Smooth muscle cell (in vitro differentiated cells): ENCODE measurements at regions not wholly inside any gene's neighbourhood (a gene's known extent, or its start where the extent isn't known, plus 50 kb on each side); places are given as distances from the start of the nearest gene placed in this dataset.
"Not testable (repeated sequence)": the region's sequence is repeated elsewhere in the genome, so short reads cannot be mapped to it uniquely, and the experiment has no call there.

Experiments
- DNase-seq: peaks from one replicate; lab custom pipeline; 2025; ENCODE audit not compliant: unreplicated experiment; lab: John Stamatoyannopoulos, UW
- H2AFZ ChIP-seq: fragments of 200-600 bp; sonication (generic); 2 replicates; pipeline ENCODE4 v1.6.0; 2016; ENCODE audit warnings: antibody characterized with exemption, low read depth, mild to moderate bottlenecking
- H3F3A ChIP-seq: fragments of 200-600 bp; sonication (generic); 2 replicates; pipeline ENCODE4 v1.6.0; 2017; ENCODE audit warnings: antibody characterized with exemption, low read depth
- H3K27ac ChIP-seq: fragments of 200-600 bp; sonication (generic); 2 replicates; pipeline ENCODE4 v1.5.1; 2016; ENCODE audit warnings: low read depth, mild to moderate bottlenecking
- H3K27me3 ChIP-seq: fragments of 200-600 bp; sonication (generic); 2 replicates; pipeline ENCODE4 v1.6.1; 2016; ENCODE audit warnings: low read depth, mild to moderate bottlenecking
- H3K36me3 ChIP-seq: fragments of 200-600 bp; sonication (generic); 2 replicates; pipeline ENCODE4 v1.5.1; 2016; ENCODE audit warnings: low read depth
- H3K4me1 ChIP-seq: fragments of 200-600 bp; sonication (generic); 2 replicates; pipeline ENCODE4 v1.5.1; 2016; ENCODE audit warnings: low read depth
- H3K4me2 ChIP-seq: fragments of 200-600 bp; sonication (generic); 2 replicates; pipeline ENCODE4 v1.6.0; 2016; ENCODE audit warnings: mild to moderate bottlenecking
- H3K4me3 ChIP-seq: fragments of 200-600 bp; sonication (generic); 2 replicates; pipeline ENCODE4 v1.5.1; 2016; ENCODE audit warnings: mild to moderate bottlenecking
- H3K79me2 ChIP-seq: fragments of 200-600 bp; sonication (generic); 2 replicates; pipeline ENCODE4 v1.6.0; 2016; ENCODE audit warnings: low read depth, mild to moderate bottlenecking
- H3K9ac ChIP-seq: fragments of 200-600 bp; sonication (generic); 2 replicates; pipeline ENCODE4 v1.6.0; 2016; ENCODE audit warnings: low read depth
- H3K9me3 ChIP-seq: fragments of 200-600 bp; sonication (generic); replicated peaks from 2 replicates; pipeline ENCODE4 v1.5.1; 2016; ENCODE audit warnings: low read depth
- H4K20me1 ChIP-seq: fragments of 200-600 bp; sonication (generic); 2 replicates; pipeline ENCODE4 v1.6.0; 2016; ENCODE audit warnings: low read depth
- WGBS: methylation state at CpG from one replicate; pipeline ENCODE4 v1.1.7; 2016; ENCODE audit warnings: low lambda C conversion rate; 5-methylcytosine and 5-hydroxymethylcytosine counted together
- TF ChIP-seq, protein P1 (sequence below): fragments of 200-600 bp; sonication (generic); IDR thresholded peaks from 2 replicates; pipeline ENCODE4 v1.5.1; 2017; ENCODE audit warnings: borderline replicate concordance, mild to moderate bottlenecking, antibody characterized with exemption; ENCODE audit not compliant: insufficient read depth, poor library complexity, severe bottlenecking

DNA sequence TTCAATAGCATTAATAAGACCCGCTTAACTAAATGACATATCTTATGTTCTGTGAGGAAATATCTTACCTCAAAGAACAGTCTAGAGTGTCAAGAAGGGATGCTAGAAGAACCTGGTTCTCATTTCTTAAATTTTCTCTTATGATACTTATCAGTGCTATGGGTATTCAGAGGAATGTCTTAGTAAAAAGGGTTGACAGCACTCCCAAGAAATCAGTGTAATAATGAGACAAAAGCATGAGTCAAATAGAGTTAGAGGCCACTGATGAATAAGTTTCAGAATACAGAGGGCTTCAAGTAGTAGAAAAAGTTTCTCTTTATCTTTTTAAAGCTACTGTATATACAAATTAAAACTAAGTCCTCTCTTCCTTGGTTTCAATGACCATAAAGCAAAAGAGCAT is 242.8 kb downstream of the GJA1 start:
- no peaks in the 10 kb centered on the region for H3K36me3 ChIP-seq
- peak overlapping the region; percentile 41 for H2AFZ ChIP-seq
- no peaks in the 10 kb centered on the region for H3K4me1 ChIP-seq
- no peaks in the 10 kb centered on the region for H3K79me2 ChIP-seq
- no peak for DNase-seq
- no peak overlapping the region for H3K4me2 ChIP-seq
- TF ChIP-seq, protein P1, sequence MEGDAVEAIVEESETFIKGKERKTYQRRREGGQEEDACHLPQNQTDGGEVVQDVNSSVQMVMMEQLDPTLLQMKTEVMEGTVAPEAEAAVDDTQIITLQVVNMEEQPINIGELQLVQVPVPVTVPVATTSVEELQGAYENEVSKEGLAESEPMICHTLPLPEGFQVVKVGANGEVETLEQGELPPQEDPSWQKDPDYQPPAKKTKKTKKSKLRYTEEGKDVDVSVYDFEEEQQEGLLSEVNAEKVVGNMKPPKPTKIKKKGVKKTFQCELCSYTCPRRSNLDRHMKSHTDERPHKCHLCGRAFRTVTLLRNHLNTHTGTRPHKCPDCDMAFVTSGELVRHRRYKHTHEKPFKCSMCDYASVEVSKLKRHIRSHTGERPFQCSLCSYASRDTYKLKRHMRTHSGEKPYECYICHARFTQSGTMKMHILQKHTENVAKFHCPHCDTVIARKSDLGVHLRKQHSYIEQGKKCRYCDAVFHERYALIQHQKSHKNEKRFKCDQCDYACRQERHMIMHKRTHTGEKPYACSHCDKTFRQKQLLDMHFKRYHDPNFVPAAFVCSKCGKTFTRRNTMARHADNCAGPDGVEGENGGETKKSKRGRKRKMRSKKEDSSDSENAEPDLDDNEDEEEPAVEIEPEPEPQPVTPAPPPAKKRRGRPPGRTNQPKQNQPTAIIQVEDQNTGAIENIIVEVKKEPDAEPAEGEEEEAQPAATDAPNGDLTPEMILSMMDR = no peak
- H3K9ac ChIP-seq = no peak overlapping the region
- no peak overlapping the region for H3K4me3 ChIP-seq
- H3F3A ChIP-seq = no peaks in the 10 kb centered on the region
- no peak overlapping the region for H3K27ac ChIP-seq
- H4K20me1 ChIP-seq = no peaks in the 10 kb centered on the region
- H3K9me3 ChIP-seq = no peaks in the 10 kb centered on the region
- no peaks in the 10 kb centered on the region for H3K27me3 ChIP-seq
- WGBS = 100% methylated on average over 1 of the region's 1 CpG

DNA sequence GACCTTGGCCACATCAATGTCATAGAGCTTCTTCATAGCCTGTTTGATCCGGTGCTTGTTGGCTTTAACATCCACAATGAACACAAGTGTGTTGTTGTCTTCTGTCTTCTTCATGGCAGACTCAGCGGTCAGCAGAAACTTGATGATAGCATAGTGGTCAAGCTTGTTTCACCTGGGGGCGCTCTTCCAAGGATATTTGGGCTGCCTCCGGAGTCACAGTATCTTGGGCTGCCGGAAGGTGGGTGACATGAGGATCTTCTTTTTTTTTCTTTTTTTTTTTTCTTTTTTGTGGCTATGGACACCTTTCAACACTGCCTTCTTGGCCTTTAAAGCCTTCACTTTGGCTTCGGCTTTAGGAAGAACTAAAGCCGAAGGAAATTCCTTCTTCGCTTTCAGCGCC is 244.6 kb downstream of the GJA1 start:
- TF ChIP-seq, protein P1 = no peak
- H2AFZ ChIP-seq = no peak overlapping the region
- H3K9ac ChIP-seq = no peak overlapping the region
- H3F3A ChIP-seq = no peaks in the 10 kb centered on the region
- no peaks in the 10 kb centered on the region for H3K36me3 ChIP-seq
- H4K20me1 ChIP-seq = no peaks in the 10 kb centered on the region
- no peak overlapping the region for H3K4me2 ChIP-seq
- no peaks in the 10 kb centered on the region for H3K9me3 ChIP-seq
- H3K27ac ChIP-seq = no peak overlapping the region
- no peaks in the 10 kb centered on the region for H3K27me3 ChIP-seq
- H3K79me2 ChIP-seq = no peaks in the 10 kb centered on the region
- no peaks in the 10 kb centered on the region for H3K4me1 ChIP-seq
- no peak for DNase-seq
- 95% methylated on average over 9 of the region's 9 CpGs for WGBS
- H3K4me3 ChIP-seq = no peak overlapping the region

DNA sequence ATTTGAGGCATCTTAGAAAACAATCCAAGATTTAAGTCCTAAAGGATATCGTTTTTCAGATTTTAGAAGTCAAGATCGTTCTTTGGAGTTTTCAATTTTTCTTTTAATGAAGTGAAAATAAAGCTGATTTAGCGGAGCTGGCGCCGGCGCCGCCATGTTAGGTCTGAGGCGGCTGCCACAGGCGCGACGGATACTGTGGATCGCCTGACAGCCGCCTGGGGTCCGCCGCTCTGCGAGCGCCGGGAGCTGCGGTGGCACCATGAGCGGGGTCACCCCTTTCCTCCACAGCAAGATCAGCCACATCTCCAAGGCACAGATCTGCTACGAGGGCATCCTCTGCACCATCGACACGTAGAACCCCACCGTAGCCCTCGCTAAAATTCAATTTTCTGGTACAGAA is 247.2 kb downstream of the GJA1 start:
- no peaks in the 10 kb centered on the region for H3K4me1 ChIP-seq
- WGBS = over 99% methylated on average over 25 of the region's 25 CpGs
- TF ChIP-seq, protein P1 = no peak

DNA sequence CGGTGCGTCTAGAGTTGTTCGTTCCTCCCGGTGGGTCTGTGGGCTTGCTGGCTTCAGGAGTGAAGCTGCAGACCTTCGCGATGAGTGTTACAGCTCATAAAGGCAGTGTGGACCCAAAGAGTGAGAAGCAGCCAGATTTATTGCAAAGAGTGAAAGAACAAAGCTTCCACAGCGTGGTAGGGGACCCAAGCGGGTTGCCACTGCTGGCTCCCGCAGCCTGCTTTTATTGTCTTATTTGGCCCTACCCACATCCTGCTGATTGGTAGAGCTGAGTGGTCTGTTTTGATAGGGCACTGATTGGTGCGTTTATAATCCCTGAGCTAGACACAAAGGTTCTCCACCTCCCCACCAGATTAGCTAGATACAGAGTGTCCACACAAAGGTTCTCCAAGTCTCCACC is 250.4 kb downstream of the GJA1 start:
- 95% methylated on average over 10 of the region's 10 CpGs for WGBS

More for the DNA sequence above, 247.2 kb downstream of the GJA1 start:
- Histone ChIP-seq H3K27ac (no peak overlapping the region), H3K79me2 (no peaks in the 10 kb centered on the region), H3K4me2 (no peak overlapping the region), H3K9ac (no peak overlapping the region), H4K20me1 (no peaks in the 10 kb centered on the region), H3K9me3 (no peaks in the 10 kb centered on the region), H3K36me3 (no peaks in the 10 kb centered on the region), H2AFZ (no peak overlapping the region), H3K27me3 (no peaks in the 10 kb centered on the region), H3F3A (no peaks in the 10 kb centered on the region), H3K4me3 (no peak overlapping the region)
- no peak for DNase-seq

More for the DNA sequence above, 250.4 kb downstream of the GJA1 start:
- not testable (repeated sequence) for H3K4me3 ChIP-seq, H3K4me1 ChIP-seq, H3K27ac ChIP-seq, H3K36me3 ChIP-seq, H3K27me3 ChIP-seq, H3K4me2 ChIP-seq, H2AFZ ChIP-seq, H3F3A ChIP-seq, H3K9ac ChIP-seq, H3K79me2 ChIP-seq, H3K9me3 ChIP-seq, DNase-seq, H4K20me1 ChIP-seq
